ENCODE measurements at regions not wholly inside any gene's neighbourhood (a gene's known extent, or its start where the extent isn't known, plus 50 kb on each side); places are given as distances from the start of the nearest gene placed in this dataset.
"Not testable (repeated sequence)": the region's sequence is repeated elsewhere in the genome, so short reads cannot be mapped to it uniquely, and the experiment has no call there.

- H3K9me3 ChIP-seq (ENCODE audit: control insufficient read depth in 5 of 5, low read length in 5 of 5), result no peaks in the 10 kb centered on the region
- no peak overlapping the region for H3K4me3 ChIP-seq (ENCODE audit: low read depth in 1 of 5, low read length in 5 of 5)
- H3K36me3 ChIP-seq (ENCODE audit: control insufficient read depth in 5 of 5, insufficient read depth in 5 of 5, low read length in 5 of 5), result no peaks in the 10 kb centered on the region
- no peak overlapping the region for H3K9ac ChIP-seq (ENCODE audit: low read length in 5 of 5)
- no peaks in the 10 kb centered on the region for H3K27me3 ChIP-seq (ENCODE audit: control insufficient read depth in 5 of 5, insufficient read depth in 4 of 5, low read length in 5 of 5)
- no peak overlapping the region for H3K27ac ChIP-seq (ENCODE audit: low read depth, low read length)
- peaks cover 0 to 39% (median 32%) of the 10 kb centered on the region in 5 donors for H3K4me1 ChIP-seq (ENCODE audit: control insufficient read depth in 5 of 5, insufficient read depth in 5 of 5, low read length in 5 of 5)
Measured at GRCh38 chr7:47181746-47182361, 400.1 kb downstream of the TNS3 start.

GRCh38 chr7:47180516-47180826 lies 401.4 kb downstream of the TNS3 start:
- Histone ChIP-seq H3K4me3 (ENCODE audit: low read depth in 1 of 5, low read length in 5 of 5) (no peak overlapping the region), H3K27me3 (ENCODE audit: control insufficient read depth in 5 of 5, insufficient read depth in 4 of 5, low read length in 5 of 5) (no peaks in the 10 kb centered on the region), H3K4me1 (ENCODE audit: control insufficient read depth in 5 of 5, insufficient read depth in 5 of 5, low read length in 5 of 5) (peaks cover 0 to 34% (median 29%) of the 10 kb centered on the region in 5 donors), H3K9ac (ENCODE audit: low read length in 5 of 5) (no peak overlapping the region), H3K27ac (ENCODE audit: low read depth, low read length) (no peak overlapping the region), H3K36me3 (ENCODE audit: control insufficient read depth in 5 of 5, insufficient read depth in 5 of 5, low read length in 5 of 5) (no peaks in the 10 kb centered on the region), H3K9me3 (ENCODE audit: control insufficient read depth in 5 of 5, low read length in 5 of 5) (no peaks in the 10 kb centered on the region)

- H3K4me1 ChIP-seq (ENCODE audit: control insufficient read depth in 5 of 5, insufficient read depth in 5 of 5, low read length in 5 of 5), result peaks cover 0 to 29% (median 24%) of the 10 kb centered on the region in 5 donors
- no peaks in the 10 kb centered on the region for H3K9me3 ChIP-seq (ENCODE audit: control insufficient read depth in 5 of 5, low read length in 5 of 5)
- H3K27me3 ChIP-seq (ENCODE audit: control insufficient read depth in 5 of 5, insufficient read depth in 4 of 5, low read length in 5 of 5), result no peaks in the 10 kb centered on the region
- no peak overlapping the region for H3K9ac ChIP-seq (ENCODE audit: low read length in 5 of 5)
- no peaks in the 10 kb centered on the region for H3K36me3 ChIP-seq (ENCODE audit: control insufficient read depth in 5 of 5, insufficient read depth in 5 of 5, low read length in 5 of 5)
- H3K4me3 ChIP-seq (ENCODE audit: low read depth in 1 of 5, low read length in 5 of 5), result no peak overlapping the region
- no peak overlapping the region for H3K27ac ChIP-seq (ENCODE audit: low read depth, low read length)
Measured at GRCh38 chr7:47179812-47180515, 401.9 kb downstream of the TNS3 start.

- H3K36me3 ChIP-seq (ENCODE audit: control insufficient read depth in 5 of 5, insufficient read depth in 5 of 5, low read length in 5 of 5); H3K9ac ChIP-seq (ENCODE audit: low read length in 5 of 5); H3K4me3 ChIP-seq (ENCODE audit: low read depth in 1 of 5, low read length in 5 of 5); H3K27me3 ChIP-seq (ENCODE audit: control insufficient read depth in 5 of 5, insufficient read depth in 4 of 5, low read length in 5 of 5); H3K9me3 ChIP-seq (ENCODE audit: control insufficient read depth in 5 of 5, low read length in 5 of 5); H3K4me1 ChIP-seq (ENCODE audit: control insufficient read depth in 5 of 5, insufficient read depth in 5 of 5, low read length in 5 of 5); H3K27ac ChIP-seq (ENCODE audit: low read depth, low read length): not testable (repeated sequence)
Measured at GRCh38 chr7:47172602-47173539, 409.0 kb downstream of the TNS3 start.

- H3K36me3 ChIP-seq (ENCODE audit: control insufficient read depth in 5 of 5, insufficient read depth in 5 of 5, low read length in 5 of 5), result no peaks in the 10 kb centered on the region
- H3K4me3 ChIP-seq (ENCODE audit: low read depth in 1 of 5, low read length in 5 of 5), result no peak overlapping the region
- no peaks in the 10 kb centered on the region for H3K9me3 ChIP-seq (ENCODE audit: control insufficient read depth in 5 of 5, low read length in 5 of 5)
- no peaks in the 10 kb centered on the region for H3K4me1 ChIP-seq (ENCODE audit: control insufficient read depth in 5 of 5, insufficient read depth in 5 of 5, low read length in 5 of 5)
- H3K27ac ChIP-seq (ENCODE audit: low read depth, low read length), result no peak overlapping the region
- no peaks in the 10 kb centered on the region for H3K27me3 ChIP-seq (ENCODE audit: control insufficient read depth in 5 of 5, insufficient read depth in 4 of 5, low read length in 5 of 5)
- no peak overlapping the region for H3K9ac ChIP-seq (ENCODE audit: low read length in 5 of 5)
Measured at GRCh38 chr7:47170516-47170915, 411.4 kb downstream of the TNS3 start.

GRCh38 chr7:47154791-47155190 lies 427.1 kb downstream of the TNS3 start:
- Histone ChIP-seq H3K4me3 (ENCODE audit: low read depth in 1 of 5, low read length in 5 of 5) (no peak overlapping the region), H3K27me3 (ENCODE audit: control insufficient read depth in 5 of 5, insufficient read depth in 4 of 5, low read length in 5 of 5) (no peaks in the 10 kb centered on the region), H3K9me3 (ENCODE audit: control insufficient read depth in 5 of 5, low read length in 5 of 5) (no peaks in the 10 kb centered on the region), H3K4me1 (ENCODE audit: control insufficient read depth in 5 of 5, insufficient read depth in 5 of 5, low read length in 5 of 5) (peaks cover 9 to 26% (median 20%) of the 10 kb centered on the region in 5 donors), H3K27ac (ENCODE audit: low read depth, low read length) (no peak overlapping the region), H3K36me3 (ENCODE audit: control insufficient read depth in 5 of 5, insufficient read depth in 5 of 5, low read length in 5 of 5) (no peaks in the 10 kb centered on the region), H3K9ac (ENCODE audit: low read length in 5 of 5) (no peak overlapping the region)

- Histone ChIP-seq H3K4me3 (ENCODE audit: low read depth in 1 of 5, low read length in 5 of 5) (no peak overlapping the region), H3K36me3 (ENCODE audit: control insufficient read depth in 5 of 5, insufficient read depth in 5 of 5, low read length in 5 of 5) (no peaks in the 10 kb centered on the region), H3K27me3 (ENCODE audit: control insufficient read depth in 5 of 5, insufficient read depth in 4 of 5, low read length in 5 of 5) (no peaks in the 10 kb centered on the region), H3K9me3 (ENCODE audit: control insufficient read depth in 5 of 5, low read length in 5 of 5) (no peaks in the 10 kb centered on the region), H3K9ac (ENCODE audit: low read length in 5 of 5) (no peak overlapping the region), H3K4me1 (ENCODE audit: control insufficient read depth in 5 of 5, insufficient read depth in 5 of 5, low read length in 5 of 5) (peaks cover 9 to 29% (median 24%) of the 10 kb centered on the region in 5 donors), H3K27ac (ENCODE audit: low read depth, low read length) (no peak overlapping the region)
Measured at GRCh38 chr7:47153576-47153975, 428.3 kb downstream of the TNS3 start.

- no peak overlapping the region for H3K4me3 ChIP-seq (ENCODE audit: low read depth in 1 of 5, low read length in 5 of 5)
- H3K36me3 ChIP-seq (ENCODE audit: control insufficient read depth in 5 of 5, insufficient read depth in 5 of 5, low read length in 5 of 5), result no peaks in the 10 kb centered on the region
- H3K27ac ChIP-seq (ENCODE audit: low read depth, low read length), result no peak overlapping the region
- no peak overlapping the region for H3K9ac ChIP-seq (ENCODE audit: low read length in 5 of 5)
- peaks cover 9 to 29% (median 24%) of the 10 kb centered on the region in 5 donors for H3K4me1 ChIP-seq (ENCODE audit: control insufficient read depth in 5 of 5, insufficient read depth in 5 of 5, low read length in 5 of 5)
- no peaks in the 10 kb centered on the region for H3K9me3 ChIP-seq (ENCODE audit: control insufficient read depth in 5 of 5, low read length in 5 of 5)
- H3K27me3 ChIP-seq (ENCODE audit: control insufficient read depth in 5 of 5, insufficient read depth in 4 of 5, low read length in 5 of 5), result no peaks in the 10 kb centered on the region
Measured at GRCh38 chr7:47153058-47153457, 428.9 kb downstream of the TNS3 start.

- no peak overlapping the region for H3K4me3 ChIP-seq (ENCODE audit: low read depth in 1 of 5, low read length in 5 of 5)
- no peak overlapping the region for H3K9ac ChIP-seq (ENCODE audit: low read length in 5 of 5)
- no peaks in the 10 kb centered on the region for H3K9me3 ChIP-seq (ENCODE audit: control insufficient read depth in 5 of 5, low read length in 5 of 5)
- no peak overlapping the region for H3K27ac ChIP-seq (ENCODE audit: low read depth, low read length)
- no peaks in the 10 kb centered on the region for H3K27me3 ChIP-seq (ENCODE audit: control insufficient read depth in 5 of 5, insufficient read depth in 4 of 5, low read length in 5 of 5)
- H3K4me1 ChIP-seq (ENCODE audit: control insufficient read depth in 5 of 5, insufficient read depth in 5 of 5, low read length in 5 of 5), result peaks cover 9 to 32% (median 26%) of the 10 kb centered on the region in 5 donors
- no peaks in the 10 kb centered on the region for H3K36me3 ChIP-seq (ENCODE audit: control insufficient read depth in 5 of 5, insufficient read depth in 5 of 5, low read length in 5 of 5)
Measured at GRCh38 chr7:47152307-47152706, 429.6 kb downstream of the TNS3 start.
